ENCODE measurements at regions not wholly inside any gene's neighbourhood (a gene's known extent, or its start where the extent isn't known, plus 50 kb on each side); places are given as distances from the start of the nearest gene placed in this dataset.

DNA sequence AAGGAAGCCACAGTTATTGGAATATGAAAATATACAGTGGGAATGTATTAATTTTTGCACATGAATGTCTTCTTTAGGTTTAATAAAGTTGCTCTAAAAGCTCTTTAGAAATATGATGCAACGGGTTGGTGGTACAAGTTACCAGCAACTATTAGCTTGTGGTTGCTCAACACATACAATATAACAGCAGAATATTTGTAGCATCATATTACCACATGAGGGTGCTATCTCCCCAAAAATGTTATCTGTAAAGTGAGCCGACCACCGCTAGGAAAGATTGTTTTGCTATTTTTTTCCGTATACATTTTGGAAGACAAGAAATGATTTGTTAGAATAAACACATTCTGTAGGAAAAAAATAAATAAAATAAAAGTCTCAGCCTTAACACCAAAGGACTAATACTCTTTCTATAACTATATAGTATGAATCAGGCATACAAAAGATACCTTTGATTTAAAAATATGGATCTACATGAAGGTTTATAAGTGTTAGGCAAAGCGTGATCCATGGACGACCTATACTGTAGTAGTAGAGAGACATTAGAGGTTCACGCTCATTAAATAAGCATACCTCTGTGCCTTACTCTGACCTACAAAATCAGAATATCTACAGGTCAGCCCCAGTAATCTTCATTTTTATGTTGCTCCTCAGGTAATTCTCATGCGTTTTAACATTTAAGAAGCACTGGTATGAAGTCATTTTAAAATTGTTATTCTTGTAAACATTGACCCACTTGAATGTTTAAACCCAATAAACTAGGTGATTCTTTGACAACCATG lies 1110.6 kb upstream of the ACVR2A start:
- DNase-seq (ENCODE audit: low spot score in 2 of 2, unreplicated experiment in 2 of 2), result no peak
- no peak overlapping the region for H3K27ac Mint-ChIP-seq
- peaks cover 2% of the 10 kb centered on the region for H3K4me1 Mint-ChIP-seq
- no peaks in the 10 kb centered on the region for H3K36me3 Mint-ChIP-seq
- H3K27me3 Mint-ChIP-seq (ENCODE audit: low read depth), result no peaks in the 10 kb centered on the region
- H3K9me3 Mint-ChIP-seq, result no peaks in the 10 kb centered on the region
- TF ChIP-seq, protein P1, sequence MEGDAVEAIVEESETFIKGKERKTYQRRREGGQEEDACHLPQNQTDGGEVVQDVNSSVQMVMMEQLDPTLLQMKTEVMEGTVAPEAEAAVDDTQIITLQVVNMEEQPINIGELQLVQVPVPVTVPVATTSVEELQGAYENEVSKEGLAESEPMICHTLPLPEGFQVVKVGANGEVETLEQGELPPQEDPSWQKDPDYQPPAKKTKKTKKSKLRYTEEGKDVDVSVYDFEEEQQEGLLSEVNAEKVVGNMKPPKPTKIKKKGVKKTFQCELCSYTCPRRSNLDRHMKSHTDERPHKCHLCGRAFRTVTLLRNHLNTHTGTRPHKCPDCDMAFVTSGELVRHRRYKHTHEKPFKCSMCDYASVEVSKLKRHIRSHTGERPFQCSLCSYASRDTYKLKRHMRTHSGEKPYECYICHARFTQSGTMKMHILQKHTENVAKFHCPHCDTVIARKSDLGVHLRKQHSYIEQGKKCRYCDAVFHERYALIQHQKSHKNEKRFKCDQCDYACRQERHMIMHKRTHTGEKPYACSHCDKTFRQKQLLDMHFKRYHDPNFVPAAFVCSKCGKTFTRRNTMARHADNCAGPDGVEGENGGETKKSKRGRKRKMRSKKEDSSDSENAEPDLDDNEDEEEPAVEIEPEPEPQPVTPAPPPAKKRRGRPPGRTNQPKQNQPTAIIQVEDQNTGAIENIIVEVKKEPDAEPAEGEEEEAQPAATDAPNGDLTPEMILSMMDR (IDR thresholded peaks at IDR 0.05; ENCODE audit: unreplicated experiment), result peak; percentile 70
- no peak overlapping the region for H3K4me3 Mint-ChIP-seq

DNA sequence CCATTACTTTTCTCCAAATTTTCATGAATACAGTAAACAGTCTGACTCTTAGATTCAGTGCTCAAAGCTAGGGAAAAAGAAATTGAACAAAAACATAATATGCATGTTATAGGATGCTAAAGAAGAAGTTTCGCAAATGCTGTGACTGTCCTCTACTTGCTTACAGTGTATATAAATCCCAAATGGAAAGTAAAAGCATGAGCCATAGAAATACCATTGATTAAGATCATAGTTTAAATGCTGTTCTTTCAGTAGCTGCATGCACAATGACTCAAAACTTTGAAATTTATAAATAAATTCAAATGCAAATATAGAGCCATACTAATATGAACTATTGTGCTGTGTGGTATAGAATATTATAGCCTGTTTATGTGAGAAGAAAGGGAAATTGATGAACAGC lies 1113.9 kb upstream of the ACVR2A start:
- no peak overlapping the region for H3K27ac Mint-ChIP-seq
- H3K4me1 Mint-ChIP-seq, result peaks cover 4% of the 10 kb centered on the region
- no peaks in the 10 kb centered on the region for H3K36me3 Mint-ChIP-seq
- TF ChIP-seq, protein P1 (IDR thresholded peaks at IDR 0.05; ENCODE audit: unreplicated experiment), result no peak
- DNase-seq (ENCODE audit: low spot score in 2 of 2, unreplicated experiment in 2 of 2), result no peak
- no peaks in the 10 kb centered on the region for H3K27me3 Mint-ChIP-seq (ENCODE audit: low read depth)
- H3K9me3 Mint-ChIP-seq, result no peaks in the 10 kb centered on the region
- no peak overlapping the region for H3K4me3 Mint-ChIP-seq

DNA sequence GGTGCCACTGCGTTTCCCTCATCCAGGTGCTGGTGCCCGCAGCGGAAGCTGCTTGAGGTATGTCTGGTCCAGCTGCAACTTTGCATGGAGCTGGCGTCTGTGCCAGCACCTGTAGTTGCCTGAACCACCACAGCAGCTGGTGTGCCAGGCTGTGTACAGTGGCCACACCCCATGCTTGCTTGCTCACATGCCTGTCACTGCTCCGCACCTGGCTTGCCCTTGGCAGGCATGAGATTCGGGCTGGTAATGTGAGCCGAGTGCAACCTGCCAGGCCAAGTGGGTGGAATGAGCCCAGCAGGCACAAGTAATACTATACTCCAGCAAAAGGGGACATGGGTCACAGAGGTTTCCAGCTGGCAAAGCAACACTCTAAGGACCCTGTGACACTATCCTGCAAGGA lies 1123.3 kb upstream of the ACVR2A start:
- TF ChIP-seq, protein P1 (IDR thresholded peaks at IDR 0.05; ENCODE audit: unreplicated experiment), result no peak

DNA sequence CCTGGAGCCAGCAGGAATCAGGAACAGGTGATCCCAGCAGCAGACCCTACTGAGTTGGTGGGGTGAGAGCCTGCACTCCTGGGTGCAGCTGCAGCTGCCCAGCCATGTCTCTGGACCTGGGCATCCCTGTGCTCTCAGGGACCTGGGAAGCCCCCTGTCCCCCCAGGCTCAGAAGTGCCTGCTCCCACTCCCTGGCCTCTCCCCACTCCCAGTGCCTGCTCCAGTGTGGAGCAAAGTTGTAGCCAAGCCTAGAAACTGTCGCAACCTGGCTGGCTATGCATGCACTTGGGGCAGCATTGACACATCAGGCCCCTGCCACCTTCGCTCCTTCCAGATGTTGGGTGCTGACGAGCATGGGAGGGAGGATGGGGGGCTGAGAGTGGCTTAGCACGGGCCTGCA lies 1124.7 kb upstream of the ACVR2A start:
- TF ChIP-seq, protein P1 (IDR thresholded peaks at IDR 0.05; ENCODE audit: unreplicated experiment), result no peak
- Mint-ChIP-seq H3K4me3 (no peak overlapping the region), H3K27ac (no peak overlapping the region), H3K36me3 (peaks cover 5% of the 10 kb centered on the region), H3K27me3 (ENCODE audit: low read depth) (no peaks in the 10 kb centered on the region), H3K4me1 (no peaks in the 10 kb centered on the region), H3K9me3 (peaks cover 12% of the 10 kb centered on the region)
- DNase-seq (ENCODE audit: low spot score in 2 of 2, unreplicated experiment in 2 of 2), result no peak

More for the DNA sequence above, 1123.3 kb upstream of the ACVR2A start:
- Mint-ChIP-seq H3K4me1 (no peaks in the 10 kb centered on the region), H3K27ac (no peak overlapping the region), H3K4me3 (no peak overlapping the region), H3K27me3 (ENCODE audit: low read depth) (no peaks in the 10 kb centered on the region), H3K36me3 (peaks cover 5% of the 10 kb centered on the region), H3K9me3 (peaks cover 12% of the 10 kb centered on the region)
- no peak for DNase-seq (ENCODE audit: low spot score in 2 of 2, unreplicated experiment in 2 of 2)

DNA sequence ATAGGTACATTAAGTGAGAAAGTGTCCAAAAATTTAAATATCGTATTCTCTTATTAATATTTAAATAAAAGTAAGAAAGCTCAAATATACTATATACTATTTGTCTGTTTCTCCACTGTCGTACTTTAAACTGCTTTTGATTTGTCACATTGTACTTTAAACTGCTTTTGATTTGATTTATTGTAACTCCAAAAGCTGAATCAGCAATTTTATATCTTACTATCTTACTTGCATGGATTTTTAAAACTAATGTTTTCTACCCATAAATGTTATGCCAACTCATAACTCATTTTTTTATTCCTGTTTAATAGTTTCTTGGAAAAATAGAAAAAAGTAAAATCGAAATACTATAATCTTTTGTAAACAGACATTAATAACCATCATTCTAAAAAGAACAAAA lies 1128.2 kb upstream of the ACVR2A start:
- H3K9me3 Mint-ChIP-seq, result peaks cover 12% of the 10 kb centered on the region
- H3K4me3 Mint-ChIP-seq, result no peak overlapping the region
- no peak for DNase-seq (ENCODE audit: low spot score in 2 of 2, unreplicated experiment in 2 of 2)
- H3K36me3 Mint-ChIP-seq, result peaks cover 5% of the 10 kb centered on the region
- H3K27me3 Mint-ChIP-seq (ENCODE audit: low read depth), result no peaks in the 10 kb centered on the region
- TF ChIP-seq, protein P1 (IDR thresholded peaks at IDR 0.05; ENCODE audit: unreplicated experiment), result no peak
- no peaks in the 10 kb centered on the region for H3K4me1 Mint-ChIP-seq
- H3K27ac Mint-ChIP-seq, result no peak overlapping the region

Measured in mesothelial cell of epicardium (in vitro differentiated cells).